A673 (cell line): ENCODE measurements at regions not wholly inside any gene's neighbourhood (a gene's known extent, or its start where the extent isn't known, plus 50 kb on each side); places are given as distances from the start of the nearest gene placed in this dataset.

Source experiments
- BruUV-seq: library from RNA; stranded (reverse); fragments of 400-500 nt; replicated peaks from 2 replicates; lab custom pipeline; 2021; lab: Mats Ljungman, UMichigan
- CTCF ChIA-PET: fragments of 300-600 bp; sonication (Branson Sonifier 250); formaldehyde crosslinking; loops from one replicate; lab custom pipeline; 2022; ENCODE audit warnings: antibody characterized with exemption; lab: Charles Lee
- POLR2A ChIA-PET: fragments of 300-600 bp; sonication (Branson Sonifier 250); formaldehyde crosslinking; loops from one replicate; lab custom pipeline; 2022; ENCODE audit warnings: antibody characterized with exemption; ENCODE audit not compliant: low non-redundant PET; lab: Charles Lee
- DNase-seq: peaks from one replicate; pipeline ENCODE4 v3.0.0-alpha.2; 2015; ENCODE audit warnings: low spot score
- H3K27ac ChIP-seq: fragments of 200-600 bp; sonication (generic); 2 replicates; pipeline ENCODE4 v1.5.1; 2016; ENCODE audit warnings: mixed run types, low read depth, mild to moderate bottlenecking, mixed read lengths, antibody characterized with exemption, low read length; ENCODE audit not compliant: poor library complexity, severe bottlenecking
- H3K27me3 ChIP-seq: fragments of 200-600 bp; sonication (generic); replicated peaks from 2 replicates; pipeline ENCODE4 v1.6.1; 2017; ENCODE audit warnings: mixed run types, low read depth, mild to moderate bottlenecking, mixed read lengths, antibody characterized with exemption, low read length; ENCODE audit not compliant: insufficient read depth, poor library complexity
- H3K36me3 ChIP-seq: fragments of 200-600 bp; sonication (generic); 2 replicates; pipeline ENCODE4 v1.6.1; 2016; ENCODE audit warnings: mixed run types, mild to moderate bottlenecking, mixed read lengths, antibody characterized with exemption, low read length; ENCODE audit not compliant: insufficient read depth, poor library complexity, severe bottlenecking
- H3K4me1 ChIP-seq: fragments of 200-600 bp; sonication (generic); 2 replicates; pipeline ENCODE4 v1.6.1; 2017; ENCODE audit warnings: mixed run types, mild to moderate bottlenecking, mixed read lengths, antibody characterized with exemption, low read length; ENCODE audit not compliant: insufficient read depth, poor library complexity, severe bottlenecking
- H3K4me3 ChIP-seq: fragments of 200-600 bp; sonication (generic); 2 replicates; pipeline ENCODE4 v1.5.1; 2016; ENCODE audit warnings: low read depth, mixed run types, mild to moderate bottlenecking, mixed read lengths, low read length; ENCODE audit not compliant: poor library complexity, severe bottlenecking
- H3K9me3 ChIP-seq: fragments of 200-600 bp; sonication (generic); 2 replicates; pipeline ENCODE4 v1.6.1; 2016; ENCODE audit warnings: mixed run types, low read depth, mild to moderate bottlenecking, mixed read lengths, antibody characterized with exemption, low read length; ENCODE audit not compliant: poor library complexity, severe bottlenecking
- EZH2 ChIP-seq: fragments of 200-600 bp; sonication (generic); IDR thresholded peaks from 2 replicates; pipeline ENCODE4 v1.6.1; 2017; ENCODE audit warnings: borderline replicate concordance, low read depth, mild to moderate bottlenecking, mixed read lengths, antibody characterized with exemption, low read length; ENCODE audit not compliant: poor library complexity, severe bottlenecking
- intact Hi-C: fragments of 100-400 bp; cut with micrococcal nuclease; formaldehyde crosslinking; loops from one replicate; pipeline ENCODE4 v1.10.0; 2022; ENCODE audit not compliant: unreplicated experiment
- TF ChIP-seq, protein P1 (sequence below): fragments of 300-800, 200-600 bp; sonication (generic); conservative IDR thresholded peaks from 2 replicates; pipeline ENCODE4 v1.5.1; 2017; ENCODE audit warnings: low read depth, mild to moderate bottlenecking, antibody characterized with exemption, low read length, moderate library complexity, mixed read lengths

DNA sequence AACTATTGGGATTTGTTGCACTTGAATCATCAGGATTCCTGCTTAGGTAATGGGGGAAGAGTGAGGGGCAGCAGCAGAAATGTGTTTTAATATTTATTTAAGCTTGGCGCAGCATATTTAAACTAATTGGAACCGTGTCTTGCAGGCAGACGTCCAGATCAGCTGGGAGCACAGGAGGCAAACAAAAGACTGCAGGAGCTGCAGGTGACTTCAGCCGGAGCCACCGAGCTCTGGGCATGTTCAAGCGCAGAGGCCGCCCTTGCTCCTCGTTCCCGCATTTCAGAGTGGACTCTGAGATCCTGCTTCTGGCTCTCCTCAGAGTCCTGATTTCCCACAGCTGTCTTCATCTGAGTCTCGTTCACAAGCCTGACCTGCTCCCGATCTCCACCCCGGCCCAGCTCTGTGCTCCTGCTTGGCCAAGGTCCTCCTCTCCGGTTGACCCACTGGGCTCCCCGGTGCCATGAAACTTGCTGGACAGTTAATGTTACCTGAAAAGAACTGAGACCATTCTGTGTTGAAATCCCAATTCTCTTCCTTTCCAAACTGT, 475.5 kb downstream of the SOX11 start:
- DNase-seq = no peak
- no TSS peak for BruUV-seq
- no peaks in the 10 kb centered on the region for H3K4me1 ChIP-seq
- TF ChIP-seq, protein P1, sequence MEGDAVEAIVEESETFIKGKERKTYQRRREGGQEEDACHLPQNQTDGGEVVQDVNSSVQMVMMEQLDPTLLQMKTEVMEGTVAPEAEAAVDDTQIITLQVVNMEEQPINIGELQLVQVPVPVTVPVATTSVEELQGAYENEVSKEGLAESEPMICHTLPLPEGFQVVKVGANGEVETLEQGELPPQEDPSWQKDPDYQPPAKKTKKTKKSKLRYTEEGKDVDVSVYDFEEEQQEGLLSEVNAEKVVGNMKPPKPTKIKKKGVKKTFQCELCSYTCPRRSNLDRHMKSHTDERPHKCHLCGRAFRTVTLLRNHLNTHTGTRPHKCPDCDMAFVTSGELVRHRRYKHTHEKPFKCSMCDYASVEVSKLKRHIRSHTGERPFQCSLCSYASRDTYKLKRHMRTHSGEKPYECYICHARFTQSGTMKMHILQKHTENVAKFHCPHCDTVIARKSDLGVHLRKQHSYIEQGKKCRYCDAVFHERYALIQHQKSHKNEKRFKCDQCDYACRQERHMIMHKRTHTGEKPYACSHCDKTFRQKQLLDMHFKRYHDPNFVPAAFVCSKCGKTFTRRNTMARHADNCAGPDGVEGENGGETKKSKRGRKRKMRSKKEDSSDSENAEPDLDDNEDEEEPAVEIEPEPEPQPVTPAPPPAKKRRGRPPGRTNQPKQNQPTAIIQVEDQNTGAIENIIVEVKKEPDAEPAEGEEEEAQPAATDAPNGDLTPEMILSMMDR = no peak
- no peak for TF ChIP-seq EZH2
- ChIA-PET POLR2A (no interaction called here), CTCF (no interaction called here)
- intact Hi-C loops = no loop called here
- H3K36me3 ChIP-seq = no peaks in the 10 kb centered on the region
- H3K4me3 ChIP-seq = no peak overlapping the region
- H3K27ac ChIP-seq = no peak overlapping the region
- H3K27me3 ChIP-seq = no peaks in the 10 kb centered on the region
- no peaks in the 10 kb centered on the region for H3K9me3 ChIP-seq

- BruUV-seq = no TSS peak
- ChIA-PET CTCF (no interaction called here), POLR2A (no interaction called here)
- Histone ChIP-seq H3K27me3 (no peaks in the 10 kb centered on the region), H3K36me3 (no peaks in the 10 kb centered on the region), H3K9me3 (peaks cover 3% of the 10 kb centered on the region), H3K4me1 (no peaks in the 10 kb centered on the region), H3K4me3 (no peak overlapping the region), H3K27ac (no peak overlapping the region)
- intact Hi-C loops = no loop called here
- TF ChIP-seq EZH2 = no peak
- TF ChIP-seq, protein P1 = no peak
- no peak for DNase-seq
Observed at GRCh38 chr2:6168485-6168884, 476.3 kb downstream of the SOX11 start.

DNA sequence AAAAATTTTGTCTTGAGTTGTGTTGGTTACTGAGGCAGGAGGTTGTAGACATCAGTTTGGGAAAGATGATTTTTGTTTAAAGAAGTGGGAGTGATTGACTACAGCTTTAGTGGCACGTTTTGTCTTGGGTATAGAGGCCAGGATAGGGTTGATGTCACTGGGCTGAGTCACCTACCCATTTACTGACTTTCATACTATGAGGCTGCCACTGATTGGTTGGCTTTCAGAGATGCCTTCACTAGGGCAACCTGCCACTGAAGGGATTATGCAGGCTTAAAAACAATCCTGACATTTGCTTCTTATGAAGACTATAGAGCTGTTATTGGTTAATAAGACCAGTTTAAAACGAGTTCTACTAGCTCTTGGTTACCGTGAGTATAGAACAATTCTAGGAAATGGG, 479.1 kb downstream of the SOX11 start:
- Histone ChIP-seq H3K4me3 (no peak overlapping the region), H3K27ac (no peak overlapping the region), H3K36me3 (no peaks in the 10 kb centered on the region), H3K4me1 (no peaks in the 10 kb centered on the region), H3K27me3 (no peaks in the 10 kb centered on the region), H3K9me3 (peaks cover 12% of the 10 kb centered on the region)
- ChIA-PET CTCF (no interaction called here), POLR2A (no interaction called here)
- intact Hi-C loops = no loop called here
- DNase-seq = peak; percentile 23
- BruUV-seq = no TSS peak
- TF ChIP-seq EZH2 = no peak
- TF ChIP-seq, protein P1 = no peak
